CD4-positive, CD25-positive, alpha-beta regulatory T cell (primary cell): ENCODE measurements at regions not wholly inside any gene's neighbourhood (a gene's known extent, or its start where the extent isn't known, plus 50 kb on each side); places are given as distances from the start of the nearest gene placed in this dataset.
A peak's percentile ranks its signal among the peaks of the same experiment; 100 is the strongest.

Experiments
- ATAC-seq, 2 donors: fragments of 150-1000 bp; cut with Tn5 transposase; one replicate each; pipeline ENCODE4 v1.10.0; 2021; ENCODE audit warnings: low read depth in 2 of 2, moderate number of reproducible peaks in 2 of 2, moderate library complexity in 1 of 2
- DNase-seq, 3 donors: peaks; one replicate each; pipeline versions ENCODE4 v3.0.0 to v3.0.0-alpha.2; 2012 to 2022; ENCODE audit warnings: mixed read lengths in 1 of 3
- H3K27ac ChIP-seq: one replicate; pipeline ENCODE4 v1.7.0; 2013; ENCODE audit warnings: mild to moderate bottlenecking, low read length; ENCODE audit not compliant: insufficient read depth, poor library complexity, severe bottlenecking
- H3K27me3 ChIP-seq: one replicate; pipeline ENCODE4 v1.7.0; 2013; ENCODE audit warnings: low read length; ENCODE audit not compliant: control insufficient read depth, insufficient read depth
- H3K36me3 ChIP-seq: one replicate; pipeline ENCODE4 v1.7.0; 2013; ENCODE audit warnings: mild to moderate bottlenecking, low read length, moderate library complexity; ENCODE audit not compliant: control insufficient read depth, insufficient read depth
- H3K4me1 ChIP-seq: 2 replicates; pipeline ENCODE4 v1.7.0; 2013; ENCODE audit warnings: mild to moderate bottlenecking, low read length; ENCODE audit not compliant: insufficient read depth, control insufficient read depth, poor library complexity, severe bottlenecking
- H3K4me3 ChIP-seq: one replicate; pipeline ENCODE4 v1.7.0; 2013; ENCODE audit warnings: low read depth, mild to moderate bottlenecking, low read length, moderate library complexity
- H3K9me3 ChIP-seq, 2 experiments: 1 replicate in 1 of 2; 2 replicates in 1 of 2; pipeline ENCODE4 v1.7.0; 2013; ENCODE audit warnings: low read length in 2 of 2, mild to moderate bottlenecking in 1 of 2, moderate library complexity in 1 of 2; ENCODE audit not compliant: control insufficient read depth in 2 of 2
- H3K27ac Mint-ChIP-seq, 3 donors: one replicate each; pipeline ENCODE4 v1.8.0; 2020 to 2022; ENCODE audit warnings: mild to moderate bottlenecking in 3 of 3, mixed read lengths in 3 of 3, moderate library complexity in 2 of 3
- H3K27me3 Mint-ChIP-seq: one replicate; pipeline ENCODE4 v1.8.0; 2022; ENCODE audit warnings: mild to moderate bottlenecking, mixed read lengths
- H3K36me3 Mint-ChIP-seq: one replicate; pipeline ENCODE4 v1.8.0; 2020; ENCODE audit warnings: mixed read lengths
- H3K4me1 Mint-ChIP-seq, 4 donors: one replicate each; pipeline ENCODE4 v1.8.0; 2020 to 2022; ENCODE audit warnings: mixed read lengths in 4 of 4, mild to moderate bottlenecking in 1 of 4
- H3K4me3 Mint-ChIP-seq, 4 donors: one replicate each; pipeline ENCODE4 v1.8.0; 2020 to 2022; ENCODE audit warnings: mild to moderate bottlenecking in 4 of 4, mixed read lengths in 4 of 4, moderate library complexity in 3 of 4
- H3K9me3 Mint-ChIP-seq, 7 donors: one replicate each; pipeline ENCODE4 v1.8.0; 2020 to 2022; ENCODE audit warnings: mixed read lengths in 7 of 7, mild to moderate bottlenecking in 3 of 7, moderate library complexity in 2 of 7

GRCh38 chr1:38603907-38604306 lies 255.7 kb downstream of the RRAGC start:
- Mint-ChIP-seq H3K9me3 (no peaks in the 10 kb centered on the region), H3K36me3 (no peaks in the 10 kb centered on the region), H3K27ac (no peak overlapping the region), H3K4me1 (no peaks in the 10 kb centered on the region), H3K27me3 (peaks cover 6% of the 10 kb centered on the region), H3K4me3 (no peak overlapping the region)
- H3K4me1 ChIP-seq = no peaks in the 10 kb centered on the region
- DNase-seq (no peak), ATAC-seq (no peak)
- peaks cover 7% of the 10 kb centered on the region for H3K27me3 ChIP-seq
- no peak overlapping the region for H3K27ac ChIP-seq
- H3K9me3 ChIP-seq = no peaks in the 10 kb centered on the region
- H3K4me3 ChIP-seq = no peak overlapping the region
- H3K36me3 ChIP-seq = no peaks in the 10 kb centered on the region

- Mint-ChIP-seq H3K27ac (no peak overlapping the region), H3K9me3 (no peaks in the 10 kb centered on the region), H3K27me3 (peaks cover 11% of the 10 kb centered on the region), H3K4me3 (no peak overlapping the region), H3K4me1 (no peaks in the 10 kb centered on the region), H3K36me3 (no peaks in the 10 kb centered on the region)
- H3K4me3 ChIP-seq = no peak overlapping the region
- ATAC-seq (no peak), DNase-seq (no peak)
- H3K36me3 ChIP-seq = no peaks in the 10 kb centered on the region
- no peak overlapping the region for H3K27ac ChIP-seq
- H3K4me1 ChIP-seq = no peaks in the 10 kb centered on the region
- H3K9me3 ChIP-seq = no peaks in the 10 kb centered on the region
- H3K27me3 ChIP-seq = peaks cover 7% of the 10 kb centered on the region
Observed at GRCh38 chr1:38600905-38601304, 258.7 kb downstream of the RRAGC start.

GRCh38 chr1:38600286-38600685 lies 259.3 kb downstream of the RRAGC start:
- H3K27ac Mint-ChIP-seq = no peak overlapping the region
- no peaks in the 10 kb centered on the region for H3K36me3 Mint-ChIP-seq
- H3K27ac ChIP-seq = no peak overlapping the region
- no peak overlapping the region for H3K4me3 Mint-ChIP-seq
- H3K27me3 ChIP-seq = peaks cover 7% of the 10 kb centered on the region
- H3K4me3 ChIP-seq = no peak overlapping the region
- no peaks in the 10 kb centered on the region for H3K4me1 Mint-ChIP-seq
- DNase-seq (no peak), ATAC-seq (no peak)
- no peaks in the 10 kb centered on the region for H3K36me3 ChIP-seq
- peaks cover 0 to 3% of the 10 kb centered on the region in 2 experiments for H3K9me3 ChIP-seq
- no peaks in the 10 kb centered on the region for H3K4me1 ChIP-seq
- H3K27me3 Mint-ChIP-seq = peaks cover 11% of the 10 kb centered on the region
- peaks cover 0 to under 1% (median 0%) of the 10 kb centered on the region in 7 donors for H3K9me3 Mint-ChIP-seq

GRCh38 chr1:38598118-38598517 lies 261.5 kb downstream of the RRAGC start:
- Mint-ChIP-seq H3K4me3 (no peak overlapping the region), H3K27me3 (peaks cover 18% of the 10 kb centered on the region), H3K36me3 (no peaks in the 10 kb centered on the region), H3K4me1 (no peaks in the 10 kb centered on the region), H3K9me3 (peaks cover 0 to 16% (median 2%) of the 10 kb centered on the region in 7 donors), H3K27ac (no peak overlapping the region)
- DNase-seq (no peak), ATAC-seq (no peak)
- H3K4me3 ChIP-seq = no peak overlapping the region
- no peaks in the 10 kb centered on the region for H3K4me1 ChIP-seq
- H3K9me3 ChIP-seq = peaks cover 6 to 7% of the 10 kb centered on the region in 2 experiments
- peaks cover 4% of the 10 kb centered on the region for H3K27me3 ChIP-seq
- H3K36me3 ChIP-seq = no peaks in the 10 kb centered on the region
- no peak overlapping the region for H3K27ac ChIP-seq

- peaks cover 0 to 10% (median 4%) of the 10 kb centered on the region in 4 donors for H3K4me1 Mint-ChIP-seq
- ATAC-seq (no peak), DNase-seq (no peak)
- H3K36me3 Mint-ChIP-seq = no peaks in the 10 kb centered on the region
- H3K4me3 Mint-ChIP-seq = no peak overlapping the region
- no peaks in the 10 kb centered on the region for H3K4me1 ChIP-seq
- peaks cover 0 to 18% of the 10 kb centered on the region in 2 experiments for H3K9me3 ChIP-seq
- no peak overlapping the region for H3K27ac Mint-ChIP-seq
- no peak overlapping the region for H3K4me3 ChIP-seq
- H3K36me3 ChIP-seq = no peaks in the 10 kb centered on the region
- peaks cover 13% of the 10 kb centered on the region for H3K27me3 Mint-ChIP-seq
- no peak overlapping the region for H3K27ac ChIP-seq
- peaks cover 0 to 7% (median 2%) of the 10 kb centered on the region in 7 donors for H3K9me3 Mint-ChIP-seq
- H3K27me3 ChIP-seq = no peaks in the 10 kb centered on the region
Observed at GRCh38 chr1:38589036-38589435, 270.5 kb downstream of the RRAGC start.

- no peak overlapping the region for H3K4me3 Mint-ChIP-seq
- Histone ChIP-seq H3K4me1 (no peaks in the 10 kb centered on the region), H3K27me3 (no peaks in the 10 kb centered on the region), H3K27ac (no peak overlapping the region), H3K36me3 (no peaks in the 10 kb centered on the region), H3K9me3 (peaks cover 0 to 11% of the 10 kb centered on the region in 2 experiments), H3K4me3 (no peak overlapping the region)
- peaks cover 16% of the 10 kb centered on the region for H3K27me3 Mint-ChIP-seq
- peaks cover 0 to 10% (median 5%) of the 10 kb centered on the region in 4 donors for H3K4me1 Mint-ChIP-seq
- DNase-seq (no peak), ATAC-seq (no peak)
- H3K9me3 Mint-ChIP-seq = peaks cover 0 to 7% (median 0%) of the 10 kb centered on the region in 7 donors
- H3K36me3 Mint-ChIP-seq = no peaks in the 10 kb centered on the region
- H3K27ac Mint-ChIP-seq = peak overlapping the region in 1 of 3 donors; percentile 29
Observed at GRCh38 chr1:38587766-38588165, 271.8 kb downstream of the RRAGC start.

- H3K4me1 ChIP-seq = no peaks in the 10 kb centered on the region
- no peaks in the 10 kb centered on the region for H3K36me3 ChIP-seq
- H3K27ac ChIP-seq = no peak overlapping the region
- Mint-ChIP-seq H3K4me3 (no peak overlapping the region), H3K27me3 (peaks cover 16% of the 10 kb centered on the region), H3K9me3 (peaks cover 0 to 4% (median 0%) of the 10 kb centered on the region in 7 donors), H3K36me3 (no peaks in the 10 kb centered on the region), H3K4me1 (peaks cover 0 to 10% (median 5%) of the 10 kb centered on the region in 4 donors), H3K27ac (no peak overlapping the region)
- H3K4me3 ChIP-seq = no peak overlapping the region
- no peaks in the 10 kb centered on the region for H3K27me3 ChIP-seq
- DNase-seq (peak in 2 of 3 donors; percentile 22 to 35), ATAC-seq (peak in 1 of 2 donors; percentile 52)
- peaks cover 0 to 8% of the 10 kb centered on the region in 2 experiments for H3K9me3 ChIP-seq
Observed at GRCh38 chr1:38586993-38587646, 272.5 kb downstream of the RRAGC start.

GRCh38 chr1:38585971-38586370 lies 273.6 kb downstream of the RRAGC start:
- H3K27me3 ChIP-seq = no peaks in the 10 kb centered on the region
- no peak overlapping the region for H3K4me3 ChIP-seq
- peaks cover 0 to 4% (median 0%) of the 10 kb centered on the region in 7 donors for H3K9me3 Mint-ChIP-seq
- H3K36me3 Mint-ChIP-seq = no peaks in the 10 kb centered on the region
- no peak overlapping the region for H3K27ac ChIP-seq
- H3K36me3 ChIP-seq = no peaks in the 10 kb centered on the region
- H3K9me3 ChIP-seq = no peaks in the 10 kb centered on the region
- peaks cover 23% of the 10 kb centered on the region for H3K27me3 Mint-ChIP-seq
- H3K4me3 Mint-ChIP-seq = no peak overlapping the region
- no peak for ATAC-seq
- H3K4me1 Mint-ChIP-seq = peaks cover 0 to 10% (median 5%) of the 10 kb centered on the region in 4 donors
- no peak for DNase-seq
- H3K27ac Mint-ChIP-seq = no peak overlapping the region
- no peaks in the 10 kb centered on the region for H3K4me1 ChIP-seq
